MG63 (cell line): ENCODE measurements at regions not wholly inside any gene's neighbourhood (a gene's known extent, or its start where the extent isn't known, plus 50 kb on each side); places are given as distances from the start of the nearest gene placed in this dataset.
A peak's percentile ranks its signal among the peaks of the same experiment; 100 is the strongest.

Source experiments
- DNase-seq: peaks from one replicate; pipeline ENCODE4 v3.0.0-alpha.2; 2020
- H3K27me3 ChIP-seq: fragments of 250-450 bp; sonication (Bioruptor Pico); 2 replicates; pipeline ENCODE4 v1.5.1; 2020; ENCODE audit warnings: mild to moderate bottlenecking, moderate library complexity
- H3K36me3 ChIP-seq: fragments of 250-450 bp; sonication (Bioruptor Pico); 2 replicates; pipeline ENCODE4 v1.5.1; 2020; ENCODE audit warnings: mild to moderate bottlenecking, moderate library complexity
- H3K4me3 ChIP-seq: fragments of 250-450 bp; sonication (Bioruptor Pico); 2 replicates; pipeline ENCODE4 v1.5.1; 2020; ENCODE audit warnings: mild to moderate bottlenecking, moderate library complexity
- H3K9me3 ChIP-seq: fragments of 250-450 bp; sonication (Bioruptor Pico); 2 replicates; pipeline ENCODE4 v1.5.1; 2020; ENCODE audit warnings: mild to moderate bottlenecking, moderate library complexity

DNA sequence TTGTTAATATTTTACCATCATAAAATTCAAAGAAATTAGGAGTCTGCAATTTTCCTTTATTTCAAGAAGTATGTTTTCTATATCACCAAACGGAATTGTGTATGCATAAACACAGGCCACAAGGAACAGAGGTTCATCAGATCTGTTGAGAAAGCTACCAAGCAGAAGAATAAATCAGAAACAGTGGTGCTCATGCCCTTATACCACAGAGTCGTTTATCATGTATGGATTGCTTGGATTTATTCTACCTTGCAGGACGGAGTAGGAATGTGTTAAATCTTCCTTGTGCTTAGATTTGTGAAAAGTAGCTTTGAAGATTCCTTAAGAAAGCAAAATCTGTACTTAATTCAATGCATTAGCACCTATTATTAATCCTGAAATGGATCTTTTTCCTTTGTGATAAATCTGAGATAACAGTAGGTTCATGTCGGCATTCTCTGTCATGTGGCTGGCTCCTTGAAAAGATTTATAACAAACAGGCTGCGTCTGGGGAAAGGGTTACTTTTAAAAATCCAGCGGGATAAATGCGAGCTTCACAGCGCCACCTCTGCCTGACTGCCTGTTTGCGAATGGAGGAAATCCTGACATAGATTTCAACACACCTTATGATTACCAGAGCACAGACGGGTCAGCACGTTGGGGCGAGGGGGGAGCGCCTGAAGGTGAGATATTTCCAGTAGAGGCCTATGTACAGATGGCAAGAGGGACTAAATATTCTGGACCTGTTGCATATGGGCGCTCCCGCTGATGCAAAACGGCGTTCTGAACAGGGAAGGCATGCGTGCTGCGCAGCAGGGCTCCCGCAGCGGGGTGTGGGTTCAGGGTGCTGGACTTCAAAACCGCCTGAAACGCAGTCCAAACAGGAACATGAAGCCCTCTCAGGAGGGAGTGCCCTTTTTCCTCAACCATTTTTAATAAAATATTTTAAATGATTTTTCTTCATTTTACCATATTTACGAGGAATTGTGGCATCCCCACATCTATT is 445.5 kb upstream of the SGCG start:
- Histone ChIP-seq H3K9me3 (no peaks in the 10 kb centered on the region; the same call in 1 of the 2 replicates), H3K36me3 (no peaks in the 10 kb centered on the region), H3K27me3 (no peaks in the 10 kb centered on the region), H3K4me3 (no peak overlapping the region)
- peak; percentile 1 for DNase-seq

DNA sequence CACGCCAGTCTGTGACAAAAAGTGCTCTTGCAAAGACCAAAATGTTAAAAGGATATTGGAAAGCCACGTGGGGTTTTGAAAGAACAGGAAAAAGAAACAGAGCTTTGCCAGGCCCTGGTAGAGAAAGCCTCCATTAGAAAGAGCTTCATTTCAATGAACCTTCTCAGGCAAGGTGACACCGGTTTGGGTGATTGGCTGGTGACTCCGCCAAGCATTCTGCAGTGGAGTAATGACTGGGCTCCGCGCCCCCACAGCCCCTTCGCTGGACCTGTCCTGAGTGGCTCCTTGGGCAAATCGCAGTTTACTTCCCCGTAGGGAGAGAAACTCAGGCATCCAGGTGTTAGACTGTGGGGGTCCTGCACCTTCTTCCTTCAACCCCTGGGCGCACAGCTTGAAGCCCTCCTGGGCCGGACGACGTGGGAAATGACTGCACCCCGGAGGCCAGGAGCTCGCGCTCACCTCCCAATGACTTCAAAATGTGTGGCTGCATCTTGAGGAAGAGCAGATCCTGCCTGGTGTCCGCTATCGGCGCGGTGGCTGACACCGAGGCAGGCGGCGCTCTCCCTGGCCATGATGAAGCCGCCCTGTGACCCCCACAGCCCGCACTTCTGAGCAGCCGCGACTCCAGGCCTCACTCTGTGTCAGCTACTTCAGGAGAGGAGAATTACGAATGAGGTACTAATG is 444.6 kb upstream of the SGCG start:
- H3K36me3 ChIP-seq: no peaks in the 10 kb centered on the region
- H3K4me3 ChIP-seq: no peak overlapping the region
- DNase-seq: no peak
- H3K9me3 ChIP-seq: no peaks in the 10 kb centered on the region; the same call in 1 of the 2 replicates
- H3K27me3 ChIP-seq: no peaks in the 10 kb centered on the region

DNA sequence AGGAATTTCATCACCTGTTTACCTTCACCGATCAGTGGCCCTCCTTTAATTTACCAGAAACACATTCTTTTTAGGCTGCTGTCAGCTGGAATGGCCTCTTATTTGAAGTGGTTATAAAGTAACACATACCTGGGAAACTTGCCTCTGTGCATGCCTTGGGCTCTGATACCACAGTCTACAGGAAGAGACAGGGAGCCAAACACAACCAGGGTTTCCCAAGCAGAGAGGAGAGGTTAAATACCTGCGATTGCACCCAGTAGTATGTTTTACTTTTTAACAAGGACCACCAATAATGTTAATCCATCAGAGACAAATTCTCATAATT is 444.0 kb upstream of the SGCG start:
- no peak for DNase-seq
- H3K4me3 ChIP-seq: no peak overlapping the region
- H3K27me3 ChIP-seq: no peaks in the 10 kb centered on the region
- H3K9me3 ChIP-seq: no peaks in the 10 kb centered on the region; the same call in 1 of the 2 replicates
- no peaks in the 10 kb centered on the region for H3K36me3 ChIP-seq

DNA sequence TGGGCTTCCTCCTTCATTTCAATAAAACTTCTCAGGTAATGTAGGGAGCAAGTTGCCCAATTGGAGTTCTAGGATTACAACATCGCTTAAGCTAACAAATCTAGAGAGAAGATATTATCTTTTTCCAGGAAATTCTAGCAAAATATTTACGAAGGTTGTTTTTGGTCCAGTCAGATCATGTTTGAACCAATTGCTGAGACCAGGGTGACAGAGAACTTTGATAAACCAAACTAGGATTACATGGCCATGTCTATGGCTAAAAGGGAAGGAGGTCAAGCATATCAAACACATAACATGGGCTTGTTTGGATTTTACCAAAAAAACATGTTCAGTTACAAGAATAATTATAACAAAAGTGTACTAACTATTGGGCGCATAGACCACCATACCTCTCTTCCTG is 442.4 kb upstream of the SGCG start:
- DNase-seq: no peak
- H3K9me3 ChIP-seq: no peaks in the 10 kb centered on the region; the same call in 1 of the 2 replicates
- no peaks in the 10 kb centered on the region for H3K27me3 ChIP-seq
- no peaks in the 10 kb centered on the region for H3K36me3 ChIP-seq
- H3K4me3 ChIP-seq: no peak overlapping the region

DNA sequence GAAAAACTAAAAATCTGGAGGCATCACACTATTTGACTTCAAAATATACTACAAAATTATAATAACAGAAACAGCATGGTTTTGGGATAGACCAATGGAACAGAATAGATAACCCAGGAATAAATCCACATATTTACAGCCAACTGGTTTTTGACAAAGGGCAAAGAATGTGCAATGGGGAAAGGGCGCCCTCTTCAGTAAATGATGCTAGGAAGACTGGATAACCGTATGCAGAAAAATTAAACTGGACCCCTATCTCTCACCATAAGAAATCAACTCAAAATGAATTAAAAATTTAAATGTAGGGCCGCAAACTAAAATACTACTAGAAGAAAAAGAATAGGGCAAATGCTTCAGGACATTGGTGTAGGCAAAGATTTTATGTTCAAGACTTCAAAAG is 440.5 kb upstream of the SGCG start:
- Histone ChIP-seq H3K4me3 (no peak overlapping the region), H3K36me3 (no peaks in the 10 kb centered on the region), H3K27me3 (no peaks in the 10 kb centered on the region), H3K9me3 (no peaks in the 10 kb centered on the region; the same call in 1 of the 2 replicates)
- peak; percentile 5 for DNase-seq

DNA sequence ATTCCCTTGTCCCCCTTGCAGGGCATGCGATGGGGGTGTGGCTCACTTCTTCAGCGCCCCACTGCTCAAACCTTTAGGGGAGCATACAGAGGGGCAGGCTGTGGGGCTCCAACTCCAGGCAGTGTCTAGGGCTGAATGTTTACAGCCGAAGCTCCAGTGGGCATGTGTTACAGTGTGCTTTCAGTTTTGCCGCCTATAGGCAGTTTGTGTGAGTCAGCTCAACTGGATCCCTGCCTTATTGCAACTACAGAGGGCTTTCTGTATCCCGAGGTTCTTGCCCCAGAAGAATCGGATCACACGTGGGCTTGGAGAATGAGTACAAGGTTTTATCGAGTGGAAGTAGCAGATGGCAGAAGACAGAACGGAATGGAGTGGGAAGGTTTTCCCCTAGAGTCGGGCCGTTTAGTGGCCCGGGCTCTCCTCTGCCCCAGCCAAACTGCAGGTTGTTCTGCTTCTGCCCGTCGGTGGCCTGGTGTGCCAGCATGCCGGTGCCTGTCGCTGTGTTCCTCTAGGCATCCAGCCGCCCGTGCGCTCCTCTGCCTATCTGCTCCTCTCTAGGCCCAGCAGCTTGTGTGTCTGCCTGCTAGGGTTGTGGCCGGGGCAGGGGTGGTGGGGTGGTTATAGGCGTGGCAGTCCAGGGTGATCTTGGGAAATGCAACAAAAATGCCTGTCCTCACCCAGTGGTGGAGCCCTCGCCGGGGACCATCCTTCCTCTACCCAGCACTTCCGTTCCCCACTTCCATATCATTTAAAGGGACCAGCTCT is 435.9 kb upstream of the SGCG start:
- H3K4me3 ChIP-seq: no peak overlapping the region
- H3K36me3 ChIP-seq: no peaks in the 10 kb centered on the region
- H3K27me3 ChIP-seq: no peaks in the 10 kb centered on the region
- DNase-seq: peak; percentile 51
- no peaks in the 10 kb centered on the region; the same call in 1 of the 2 replicates for H3K9me3 ChIP-seq

DNA sequence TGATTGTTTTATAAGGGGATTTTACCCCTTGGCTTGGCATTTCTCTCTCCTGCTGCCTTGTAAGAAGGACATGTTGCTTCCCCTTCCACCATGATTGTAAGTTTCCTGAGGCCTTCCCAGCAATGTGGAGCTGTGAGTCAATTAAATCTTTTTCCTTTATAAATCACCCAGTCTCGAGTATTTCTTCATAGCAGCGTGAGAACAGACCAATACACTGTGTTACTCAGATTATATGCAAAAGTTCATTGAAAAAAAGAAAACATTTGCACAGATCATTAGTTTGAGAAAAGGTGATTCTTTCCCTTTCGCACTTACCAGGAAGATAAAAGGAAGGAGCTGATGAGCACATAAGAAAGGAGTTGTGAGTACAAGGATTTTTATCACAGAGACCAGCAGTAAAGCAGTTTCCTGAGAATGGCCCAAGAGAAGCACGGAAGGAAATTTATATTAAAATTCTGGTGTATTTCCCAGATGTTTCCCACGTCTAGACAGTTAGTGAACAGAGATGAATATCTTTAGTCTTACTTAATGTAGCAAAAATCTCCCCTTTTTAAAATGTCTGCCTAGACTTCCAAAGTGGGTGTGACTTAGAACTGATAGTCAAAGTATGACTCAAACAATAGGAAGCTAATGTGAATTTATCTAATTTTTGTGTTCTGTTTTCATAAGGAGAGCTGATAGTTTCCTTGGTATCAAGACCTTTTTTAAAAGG is 431.8 kb upstream of the SGCG start:
- Histone ChIP-seq H3K36me3 (no peaks in the 10 kb centered on the region), H3K9me3 (0 out of 2 replicates have a peak, but pooled peaks cover 5% of the 10 kb centered on the region), H3K27me3 (no peaks in the 10 kb centered on the region), H3K4me3 (no peak overlapping the region)
- DNase-seq: no peak

DNA sequence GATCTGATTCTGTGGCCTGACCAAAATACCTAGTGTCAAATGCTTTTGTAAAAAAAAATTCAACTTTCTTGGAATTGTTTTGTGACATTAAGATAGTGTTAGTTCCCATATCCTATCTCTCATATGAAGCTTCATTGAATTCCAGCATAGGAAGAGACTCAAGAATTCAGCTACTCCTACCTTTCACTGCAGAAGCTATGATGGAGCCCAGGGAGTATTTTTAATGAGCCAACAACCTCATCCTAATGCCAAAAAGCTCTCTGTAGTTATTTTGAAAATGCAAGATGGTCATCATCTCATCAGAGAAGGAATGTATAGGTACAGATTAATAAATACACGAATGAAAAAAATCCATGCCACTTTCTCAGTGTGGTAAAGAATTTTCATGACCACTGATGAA is 431.2 kb upstream of the SGCG start:
- Histone ChIP-seq H3K9me3 (0 out of 2 replicates have a peak, but pooled peaks cover 5% of the 10 kb centered on the region), H3K27me3 (no peaks in the 10 kb centered on the region)
- no peak for DNase-seq

DNA sequence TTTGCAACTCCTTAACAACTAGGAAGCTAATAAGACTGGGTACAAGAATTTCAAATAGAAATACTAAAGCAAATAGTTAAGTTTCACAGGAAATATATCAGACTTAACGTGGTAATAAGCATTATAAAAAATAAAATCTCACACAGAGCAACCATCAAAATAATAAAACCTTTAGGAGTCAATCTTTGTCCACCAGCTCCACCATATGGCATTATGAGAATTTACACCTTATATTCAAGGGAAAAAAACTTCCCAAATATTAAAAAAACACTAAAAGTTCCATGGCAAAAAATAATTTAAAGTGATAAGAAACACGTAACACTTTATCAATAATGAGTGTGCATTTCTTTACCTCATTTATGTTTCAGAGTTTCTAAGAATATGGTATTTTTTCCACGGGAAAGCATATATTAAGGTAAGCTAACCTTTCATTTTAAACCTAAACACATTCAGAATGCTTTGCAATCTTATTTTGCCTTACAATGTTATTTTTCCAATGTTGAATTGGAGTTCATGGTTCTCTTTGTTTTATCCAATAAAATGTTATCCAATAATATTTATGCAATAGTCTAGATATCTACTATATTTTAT is 423.2 kb upstream of the SGCG start:
- Histone ChIP-seq H3K4me3 (no peak overlapping the region), H3K36me3 (no peaks in the 10 kb centered on the region), H3K27me3 (no peaks in the 10 kb centered on the region), H3K9me3 (0 out of 2 replicates have a peak, but pooled peaks cover 5% of the 10 kb centered on the region)
- no peak for DNase-seq

More for the DNA sequence above, 431.2 kb upstream of the SGCG start:
- no peak overlapping the region for H3K4me3 ChIP-seq
- no peaks in the 10 kb centered on the region for H3K36me3 ChIP-seq

DNA sequence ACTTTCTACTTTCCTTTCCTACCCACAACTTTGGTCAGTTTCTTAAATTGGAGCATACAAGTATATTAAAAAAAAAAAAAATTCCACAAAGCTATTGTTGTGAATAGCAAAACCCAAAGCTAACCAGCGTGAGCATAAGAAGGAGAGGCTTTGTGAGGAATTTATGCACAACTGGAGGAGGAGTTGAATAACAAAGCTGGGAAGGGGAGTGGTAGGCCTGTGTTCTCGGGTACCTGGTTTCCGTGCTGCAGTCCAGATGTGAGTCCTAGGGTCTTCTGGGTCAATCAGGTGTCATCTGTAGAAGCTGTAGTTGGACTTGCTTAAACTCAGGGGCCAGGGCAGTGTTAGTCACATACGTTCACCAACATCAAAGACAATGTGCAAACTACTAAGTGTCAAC is 422.5 kb upstream of the SGCG start:
- H3K36me3 ChIP-seq: no peaks in the 10 kb centered on the region
- no peak for DNase-seq
- no peaks in the 10 kb centered on the region for H3K27me3 ChIP-seq
- 0 out of 2 replicates have a peak, but pooled peaks cover 5% of the 10 kb centered on the region for H3K9me3 ChIP-seq
- H3K4me3 ChIP-seq: no peak overlapping the region

DNA sequence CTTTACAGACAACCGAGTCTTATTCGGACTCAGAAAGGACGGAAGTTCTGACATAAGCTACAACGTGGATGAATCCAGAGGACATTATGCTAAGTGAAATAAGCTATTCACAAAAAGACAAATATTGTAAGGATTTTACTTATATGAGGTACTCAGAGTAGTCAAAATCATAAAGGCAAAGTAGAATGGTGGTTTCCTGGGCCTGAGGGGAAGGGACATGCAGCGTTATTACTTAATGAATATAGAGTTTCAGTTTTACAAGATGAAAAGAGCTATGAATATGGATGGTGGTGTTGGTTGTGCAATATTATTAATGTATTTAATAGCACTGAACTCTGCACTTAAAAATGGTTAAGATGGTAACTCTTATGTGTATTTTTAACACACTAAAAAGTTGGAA is 419.1 kb upstream of the SGCG start:
- no peak for DNase-seq
- no peaks in the 10 kb centered on the region for H3K9me3 ChIP-seq
- no peak overlapping the region for H3K4me3 ChIP-seq
- no peaks in the 10 kb centered on the region for H3K36me3 ChIP-seq
- no peaks in the 10 kb centered on the region for H3K27me3 ChIP-seq

DNA sequence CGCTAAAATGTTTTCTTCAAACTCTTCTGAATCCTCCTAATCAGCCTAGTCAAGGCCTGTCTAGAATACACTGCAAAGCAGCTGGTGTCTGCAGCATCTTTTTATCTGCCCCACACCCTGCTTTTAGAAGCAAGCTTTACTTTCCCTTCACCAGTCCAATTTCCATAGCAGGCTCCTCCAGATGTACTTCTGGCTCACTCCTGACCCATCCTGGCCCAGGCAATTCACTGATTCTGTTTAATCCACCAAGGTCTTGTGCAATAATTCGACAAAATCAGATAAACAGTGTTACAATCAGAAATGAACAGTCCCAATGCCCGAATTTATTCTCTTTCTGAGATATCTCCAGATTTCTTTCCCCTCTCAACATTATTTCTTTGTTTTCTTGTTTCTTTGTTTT is 415.2 kb upstream of the SGCG start:
- no peaks in the 10 kb centered on the region for H3K27me3 ChIP-seq
- no peaks in the 10 kb centered on the region for H3K9me3 ChIP-seq
- H3K4me3 ChIP-seq: no peak overlapping the region
- DNase-seq: no peak
- H3K36me3 ChIP-seq: no peaks in the 10 kb centered on the region

DNA sequence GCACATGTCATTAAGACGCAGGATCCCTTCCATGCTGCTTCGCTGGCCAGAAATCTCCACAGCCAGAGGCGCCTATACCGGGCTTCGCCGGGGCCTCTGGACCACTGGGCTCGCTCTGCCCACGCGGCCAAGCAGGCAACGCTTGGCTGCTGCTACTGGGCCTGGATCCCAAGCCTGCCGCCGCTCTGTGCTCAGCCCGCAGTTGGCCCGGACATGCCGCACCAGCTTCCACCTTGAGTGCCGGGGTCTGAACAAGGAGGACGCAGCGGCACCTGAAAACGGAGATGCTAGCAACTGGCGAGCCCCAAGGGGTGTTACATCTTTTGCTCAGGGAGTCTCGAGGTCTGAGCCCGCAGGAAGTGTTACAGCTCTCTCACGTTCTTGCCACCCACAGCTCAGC is 409.9 kb upstream of the SGCG start:
- H3K4me3 ChIP-seq: no peak overlapping the region
- H3K36me3 ChIP-seq: no peaks in the 10 kb centered on the region
- no peaks in the 10 kb centered on the region for H3K9me3 ChIP-seq
- no peaks in the 10 kb centered on the region; the same call in none of the 2 replicates for H3K27me3 ChIP-seq
- no peak for DNase-seq

DNA sequence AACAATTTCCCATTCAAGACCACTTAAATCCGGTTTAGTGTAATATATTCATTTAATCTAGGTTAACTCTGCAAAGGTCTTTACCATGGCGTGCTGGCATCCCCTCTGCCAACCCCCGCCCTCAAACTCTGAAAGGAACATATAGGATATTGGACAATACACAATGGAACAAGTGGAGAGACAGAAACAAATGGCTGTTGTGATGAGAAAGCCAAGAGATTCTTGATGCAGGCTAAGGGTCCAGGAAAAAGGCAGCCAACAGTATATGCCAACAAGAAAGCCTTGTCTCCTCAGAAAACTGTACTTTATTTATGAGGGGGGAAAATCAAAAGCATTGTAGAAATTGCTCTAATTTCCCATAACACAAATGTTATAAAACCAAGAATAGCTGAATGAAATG is 407.3 kb upstream of the SGCG start:
- Histone ChIP-seq H3K4me3 (no peak overlapping the region), H3K36me3 (no peaks in the 10 kb centered on the region), H3K27me3 (no peaks in the 10 kb centered on the region; the same call in none of the 2 replicates), H3K9me3 (no peaks in the 10 kb centered on the region)
- no peak for DNase-seq

DNA sequence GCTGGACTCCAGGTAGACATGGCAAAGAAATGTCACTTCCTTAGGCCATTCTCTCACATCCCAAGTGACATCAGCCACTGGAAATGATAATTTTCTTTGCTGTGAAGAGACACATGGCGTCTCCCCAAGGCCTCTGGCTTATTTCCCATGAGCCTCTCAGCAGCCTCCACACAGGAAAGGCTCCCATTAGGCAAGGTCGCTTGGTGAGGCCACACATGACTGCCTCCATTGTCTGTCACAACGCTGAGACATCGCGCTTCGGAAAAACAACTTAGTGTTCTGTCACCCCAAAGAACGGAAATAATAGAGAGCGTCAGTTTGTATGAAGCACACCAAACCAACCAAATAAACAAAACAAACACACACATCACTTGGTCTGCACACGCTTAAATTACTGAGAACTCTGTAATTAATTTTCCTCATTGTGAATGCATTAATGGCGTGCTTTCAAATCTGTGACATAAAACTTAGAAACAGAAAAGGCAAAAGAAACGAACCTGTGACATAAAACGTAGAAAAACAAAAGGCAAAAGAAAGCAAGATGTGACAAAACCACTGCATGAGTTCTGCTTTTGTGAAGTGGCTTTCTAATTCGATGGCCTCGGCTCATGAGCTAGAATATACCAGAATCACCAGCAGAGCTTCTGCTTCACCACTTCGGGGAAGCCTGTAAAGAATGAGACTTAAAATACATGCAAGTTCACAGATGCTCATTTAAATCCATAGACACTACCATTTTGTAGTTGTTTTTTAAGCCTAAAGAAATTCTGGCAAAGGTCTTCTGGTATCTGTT is 404.2 kb upstream of the SGCG start:
- DNase-seq: no peak
- no peaks in the 10 kb centered on the region for H3K36me3 ChIP-seq
- H3K4me3 ChIP-seq: no peak overlapping the region
- H3K9me3 ChIP-seq: peaks cover 5% of the 10 kb centered on the region
- H3K27me3 ChIP-seq: no peaks in the 10 kb centered on the region; the same call in none of the 2 replicates
